ENCODE measurements at regions not wholly inside any gene's neighbourhood (a gene's known extent, or its start where the extent isn't known, plus 50 kb on each side); places are given as distances from the start of the nearest gene placed in this dataset.
"Not testable (repeated sequence)": the region's sequence is repeated elsewhere in the genome, so short reads cannot be mapped to it uniquely, and the experiment has no call there.

DNA sequence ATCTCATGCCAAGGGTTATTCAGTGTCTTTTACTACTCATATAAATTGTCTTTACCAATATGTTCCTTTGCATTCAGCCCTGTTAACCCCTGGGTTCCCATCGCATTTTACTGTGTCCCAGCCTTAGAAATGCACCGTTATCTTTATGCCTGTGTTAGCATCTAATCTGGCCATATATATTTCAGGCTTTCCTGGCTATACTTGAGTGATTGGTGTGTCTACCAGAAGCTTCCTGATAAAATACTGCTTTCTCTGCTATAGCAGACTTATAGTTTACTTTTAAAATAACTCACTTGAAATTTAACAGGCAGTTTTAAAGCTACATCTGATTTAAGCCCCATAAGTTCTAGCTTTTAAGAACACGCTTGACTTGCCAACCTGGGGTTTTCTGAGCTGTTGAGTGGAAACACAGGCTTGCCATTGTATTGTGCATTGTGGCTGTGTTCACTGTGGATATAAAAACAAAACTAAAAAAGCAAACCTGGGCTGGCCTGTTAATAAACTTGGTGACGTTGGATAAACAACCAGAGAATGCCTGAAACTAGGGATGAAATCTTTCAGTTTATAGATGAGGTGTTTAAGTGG, 185.3 kb upstream of the TAPT1 start:
- DNase-seq (ENCODE audit: low spot score), result no peak
- Mint-ChIP-seq H3K36me3 (ENCODE audit: low read depth, unreplicated experiment) (no peaks in the 10 kb centered on the region), H3K27me3 (ENCODE audit: unreplicated experiment) (peaks cover 2% of the 10 kb centered on the region), H3K27ac (ENCODE audit: unreplicated experiment) (no peak overlapping the region), H3K9me3 (ENCODE audit: unreplicated experiment) (no peaks in the 10 kb centered on the region), H3K4me1 (ENCODE audit: unreplicated experiment) (peaks cover 7% of the 10 kb centered on the region), H3K4me3 (ENCODE audit: unreplicated experiment) (no peak overlapping the region)
- TF ChIP-seq, protein P1, sequence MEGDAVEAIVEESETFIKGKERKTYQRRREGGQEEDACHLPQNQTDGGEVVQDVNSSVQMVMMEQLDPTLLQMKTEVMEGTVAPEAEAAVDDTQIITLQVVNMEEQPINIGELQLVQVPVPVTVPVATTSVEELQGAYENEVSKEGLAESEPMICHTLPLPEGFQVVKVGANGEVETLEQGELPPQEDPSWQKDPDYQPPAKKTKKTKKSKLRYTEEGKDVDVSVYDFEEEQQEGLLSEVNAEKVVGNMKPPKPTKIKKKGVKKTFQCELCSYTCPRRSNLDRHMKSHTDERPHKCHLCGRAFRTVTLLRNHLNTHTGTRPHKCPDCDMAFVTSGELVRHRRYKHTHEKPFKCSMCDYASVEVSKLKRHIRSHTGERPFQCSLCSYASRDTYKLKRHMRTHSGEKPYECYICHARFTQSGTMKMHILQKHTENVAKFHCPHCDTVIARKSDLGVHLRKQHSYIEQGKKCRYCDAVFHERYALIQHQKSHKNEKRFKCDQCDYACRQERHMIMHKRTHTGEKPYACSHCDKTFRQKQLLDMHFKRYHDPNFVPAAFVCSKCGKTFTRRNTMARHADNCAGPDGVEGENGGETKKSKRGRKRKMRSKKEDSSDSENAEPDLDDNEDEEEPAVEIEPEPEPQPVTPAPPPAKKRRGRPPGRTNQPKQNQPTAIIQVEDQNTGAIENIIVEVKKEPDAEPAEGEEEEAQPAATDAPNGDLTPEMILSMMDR (IDR thresholded peaks at IDR 0.05; ENCODE audit: unreplicated experiment), result no peak

DNA sequence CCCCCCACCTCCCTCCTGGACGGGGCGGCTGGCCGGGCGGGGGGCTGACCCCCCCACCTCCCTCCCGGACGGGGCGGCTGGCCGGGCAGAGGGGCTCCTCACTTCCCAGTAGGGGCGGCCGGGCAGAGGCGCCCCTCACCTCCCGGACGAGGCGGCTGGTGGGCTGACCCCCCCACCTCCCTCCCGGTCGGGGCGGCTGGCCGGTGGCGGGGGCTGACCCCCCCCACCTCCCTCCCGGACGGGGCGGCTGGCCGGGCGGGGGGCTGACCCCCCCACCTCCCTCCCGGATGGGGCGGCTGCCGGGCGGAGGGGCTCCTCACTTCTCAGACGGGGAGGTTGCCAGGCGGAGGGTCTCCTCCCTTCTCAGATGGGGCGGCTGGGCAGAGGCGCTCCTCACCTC, 166.9 kb upstream of the TAPT1 start:
- H3K27ac Mint-ChIP-seq (ENCODE audit: unreplicated experiment); H3K4me3 Mint-ChIP-seq (ENCODE audit: unreplicated experiment); H3K27me3 Mint-ChIP-seq (ENCODE audit: unreplicated experiment); H3K4me1 Mint-ChIP-seq (ENCODE audit: unreplicated experiment); H3K9me3 Mint-ChIP-seq (ENCODE audit: unreplicated experiment); DNase-seq (ENCODE audit: low spot score): not testable (repeated sequence)
- H3K36me3 Mint-ChIP-seq (ENCODE audit: low read depth, unreplicated experiment), result peaks cover 12% of the 10 kb centered on the region

DNA sequence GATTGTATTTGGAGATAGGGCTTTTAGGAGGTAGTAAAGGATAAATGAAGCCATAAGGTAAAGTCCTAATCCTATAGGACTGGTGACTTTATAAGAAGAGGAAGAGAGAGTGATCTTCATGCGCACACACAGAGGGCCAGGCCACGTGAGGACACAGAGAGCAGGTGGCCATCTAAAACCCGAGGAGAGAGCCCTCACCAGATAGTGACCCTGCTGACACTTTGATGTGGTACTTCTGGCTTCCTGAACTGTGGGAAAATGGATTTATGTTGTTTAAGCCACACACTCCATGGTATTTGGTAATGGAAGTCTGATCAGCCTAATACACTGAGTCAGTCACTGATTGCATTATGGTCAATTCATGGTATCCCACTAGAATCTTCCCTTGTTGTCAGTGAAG, 164.9 kb upstream of the TAPT1 start:
- Mint-ChIP-seq H3K27me3 (ENCODE audit: unreplicated experiment) (peaks cover 1% of the 10 kb centered on the region), H3K9me3 (ENCODE audit: unreplicated experiment) (no peaks in the 10 kb centered on the region), H3K27ac (ENCODE audit: unreplicated experiment) (no peak overlapping the region), H3K4me3 (ENCODE audit: unreplicated experiment) (no peak overlapping the region), H3K36me3 (ENCODE audit: low read depth, unreplicated experiment) (peaks cover 12% of the 10 kb centered on the region), H3K4me1 (ENCODE audit: unreplicated experiment) (no peaks in the 10 kb centered on the region)
- no peak for DNase-seq (ENCODE audit: low spot score)
- TF ChIP-seq, protein P1 (IDR thresholded peaks at IDR 0.05; ENCODE audit: unreplicated experiment), result no peak

DNA sequence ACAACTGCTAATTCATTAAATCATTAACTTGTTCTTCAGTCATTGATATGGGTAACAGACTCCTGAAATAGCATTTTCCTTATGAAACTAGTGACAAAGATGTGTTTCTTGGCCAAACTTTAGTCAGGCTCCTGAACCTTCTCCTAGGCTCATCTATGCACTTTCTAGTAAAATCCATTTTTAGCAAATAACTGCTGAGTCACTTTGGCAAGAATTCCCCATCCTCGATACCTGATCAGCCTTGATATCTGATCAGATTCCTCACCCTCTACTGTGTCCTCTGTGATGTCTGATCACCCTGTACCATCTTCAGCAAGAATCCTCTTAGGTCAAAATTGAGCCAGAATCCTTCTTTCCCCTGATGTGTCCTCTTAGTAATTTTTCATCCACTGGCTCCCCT, 161.2 kb upstream of the TAPT1 start:
- Mint-ChIP-seq H3K4me1 (ENCODE audit: unreplicated experiment) (peaks cover 3% of the 10 kb centered on the region), H3K9me3 (ENCODE audit: unreplicated experiment) (no peaks in the 10 kb centered on the region), H3K27me3 (ENCODE audit: unreplicated experiment) (no peaks in the 10 kb centered on the region), H3K27ac (ENCODE audit: unreplicated experiment) (no peak overlapping the region), H3K4me3 (ENCODE audit: unreplicated experiment) (no peak overlapping the region), H3K36me3 (ENCODE audit: low read depth, unreplicated experiment) (peaks cover 5% of the 10 kb centered on the region)
- TF ChIP-seq, protein P1 (IDR thresholded peaks at IDR 0.05; ENCODE audit: unreplicated experiment), result no peak
- DNase-seq (ENCODE audit: low spot score), result no peak

DNA sequence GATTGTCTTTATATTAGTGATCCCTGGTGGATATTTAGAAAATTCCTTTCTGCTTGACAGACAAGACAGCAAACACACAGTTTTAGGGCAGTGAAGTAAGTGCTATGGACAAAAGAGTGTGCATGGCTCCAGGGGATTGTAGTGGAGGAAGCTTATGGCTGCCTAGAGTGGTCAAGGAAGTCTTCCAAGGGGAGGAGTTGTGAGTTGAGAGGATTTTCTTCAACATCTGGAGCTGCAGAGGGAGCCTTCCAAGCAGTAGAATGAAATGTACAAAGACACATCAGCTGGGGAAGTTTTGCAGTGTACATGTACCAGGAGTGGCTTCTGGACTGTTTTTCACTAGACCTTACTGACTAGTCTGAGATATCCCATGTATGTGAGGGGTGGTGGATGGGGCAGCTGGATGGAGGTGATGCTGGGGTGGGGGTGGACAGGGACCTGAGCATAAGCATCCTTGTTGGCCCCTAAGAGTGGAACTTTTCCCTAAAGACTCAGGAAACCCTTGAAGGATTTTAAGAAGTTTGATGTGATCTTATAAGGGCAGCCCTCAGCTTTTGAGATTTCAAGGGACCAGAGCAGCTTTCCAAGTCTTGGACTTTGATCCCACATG, 160.5 kb upstream of the TAPT1 start:
- H3K27ac Mint-ChIP-seq (ENCODE audit: unreplicated experiment), result no peak overlapping the region
- no peaks in the 10 kb centered on the region for H3K27me3 Mint-ChIP-seq (ENCODE audit: unreplicated experiment)
- H3K4me1 Mint-ChIP-seq (ENCODE audit: unreplicated experiment), result peaks cover 3% of the 10 kb centered on the region
- no peaks in the 10 kb centered on the region for H3K9me3 Mint-ChIP-seq (ENCODE audit: unreplicated experiment)
- no peaks in the 10 kb centered on the region for H3K36me3 Mint-ChIP-seq (ENCODE audit: low read depth, unreplicated experiment)
- no peak overlapping the region for H3K4me3 Mint-ChIP-seq (ENCODE audit: unreplicated experiment)
- TF ChIP-seq, protein P1 (IDR thresholded peaks at IDR 0.05; ENCODE audit: unreplicated experiment), result no peak
- DNase-seq (ENCODE audit: low spot score), result no peak
